ENCODE measurements at regions not wholly inside any gene's neighbourhood (a gene's known extent, or its start where the extent isn't known, plus 50 kb on each side); places are given as distances from the start of the nearest gene placed in this dataset.

- TF ChIP-seq POLR2A (IDR thresholded peaks at IDR 0.05) = no peak
- no peak for TF ChIP-seq CTCF (IDR thresholded peaks at IDR 0.05)
These were observed 1056.5 kb upstream of the CDH8 start for GRCh38 chr16:63092736-63093135.
